ENCODE measurements at regions not wholly inside any gene's neighbourhood (a gene's known extent, or its start where the extent isn't known, plus 50 kb on each side); places are given as distances from the start of the nearest gene placed in this dataset.

GRCh38 chr2:211159972-211160371 lies 603.6 kb downstream of the CPS1 start:
- TF ChIP-seq CTCF (conservative IDR thresholded peaks at IDR 0.05) (no peak), ZFX (IDR thresholded peaks at IDR 0.05) (no peak)
